ENCODE measurements at regions not wholly inside any gene's neighbourhood (a gene's known extent, or its start where the extent isn't known, plus 50 kb on each side); places are given as distances from the start of the nearest gene placed in this dataset.

GRCh38 chr6:51398793-51399192 is 580.1 kb downstream of the TFAP2B start:
- Mint-ChIP-seq H3K9me3 (no peaks in the 10 kb centered on the region), H3K27me3 (ENCODE audit: low read depth) (no peaks in the 10 kb centered on the region), H3K4me3 (no peak overlapping the region), H3K36me3 (ENCODE audit: low read depth) (no peaks in the 10 kb centered on the region), H3K4me1 (ENCODE audit: low read depth) (no peaks in the 10 kb centered on the region), H3K27ac (no peak overlapping the region)
- no peak for DNase-seq (ENCODE audit: low spot score)

GRCh38 chr6:51410453-51410852 is 591.8 kb downstream of the TFAP2B start:
- peaks cover 7% of the 10 kb centered on the region for H3K9me3 Mint-ChIP-seq
- no peak for DNase-seq (ENCODE audit: low spot score)
- H3K27me3 Mint-ChIP-seq (ENCODE audit: low read depth) = no peaks in the 10 kb centered on the region
- H3K4me3 Mint-ChIP-seq = no peak overlapping the region
- H3K36me3 Mint-ChIP-seq (ENCODE audit: low read depth) = no peaks in the 10 kb centered on the region
- no peak overlapping the region for H3K27ac Mint-ChIP-seq
- H3K4me1 Mint-ChIP-seq (ENCODE audit: low read depth) = no peaks in the 10 kb centered on the region

DNA sequence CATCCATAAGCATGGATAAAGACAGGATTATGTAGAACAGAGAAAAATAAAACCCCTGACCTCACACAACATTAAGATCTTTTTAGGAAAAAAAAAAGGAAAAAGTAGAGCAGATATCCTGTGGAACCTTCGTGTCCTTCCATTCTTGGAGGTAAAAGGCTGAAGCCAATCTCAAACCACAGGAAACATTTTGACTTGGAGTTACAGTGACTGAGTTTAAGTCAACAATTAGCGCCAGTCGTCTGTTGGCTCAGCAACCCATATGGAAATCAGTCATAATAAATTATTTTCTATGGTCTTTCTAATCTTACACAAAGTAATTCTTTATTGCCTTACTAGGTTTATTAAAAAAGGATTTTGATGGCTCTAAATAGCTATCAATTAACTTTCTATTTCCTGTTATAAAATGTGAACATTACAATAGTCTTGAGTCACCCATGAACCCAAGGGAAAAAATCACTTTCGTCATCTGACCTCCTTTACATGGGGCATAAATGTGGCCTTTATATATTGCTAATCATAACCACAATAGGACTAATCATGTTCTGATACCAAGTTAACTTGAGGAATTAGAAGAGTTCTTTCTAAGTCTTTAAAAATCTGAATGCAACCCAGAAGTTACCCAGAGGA is 592.9 kb downstream of the TFAP2B start:
- Mint-ChIP-seq H3K27me3 (ENCODE audit: low read depth) (no peaks in the 10 kb centered on the region), H3K36me3 (ENCODE audit: low read depth) (no peaks in the 10 kb centered on the region), H3K9me3 (peaks cover 4% of the 10 kb centered on the region), H3K27ac (no peak overlapping the region), H3K4me1 (ENCODE audit: low read depth) (no peaks in the 10 kb centered on the region), H3K4me3 (no peak overlapping the region)
- DNase-seq (ENCODE audit: low spot score) = no peak

- Mint-ChIP-seq H3K9me3 (peaks cover 4% of the 10 kb centered on the region), H3K4me1 (ENCODE audit: low read depth) (no peaks in the 10 kb centered on the region), H3K27ac (no peak overlapping the region), H3K4me3 (no peak overlapping the region), H3K36me3 (ENCODE audit: low read depth) (no peaks in the 10 kb centered on the region), H3K27me3 (ENCODE audit: low read depth) (no peaks in the 10 kb centered on the region)
- no peak for DNase-seq (ENCODE audit: low spot score)
These were observed 595.7 kb downstream of the TFAP2B start for GRCh38 chr6:51414361-51414760.

- Mint-ChIP-seq H3K27me3 (ENCODE audit: low read depth) (no peaks in the 10 kb centered on the region), H3K9me3 (peaks cover 4% of the 10 kb centered on the region), H3K36me3 (ENCODE audit: low read depth) (no peaks in the 10 kb centered on the region), H3K27ac (no peak overlapping the region), H3K4me1 (ENCODE audit: low read depth) (no peaks in the 10 kb centered on the region), H3K4me3 (no peak overlapping the region)
- no peak for DNase-seq (ENCODE audit: low spot score)
These were observed 596.8 kb downstream of the TFAP2B start for GRCh38 chr6:51415501-51415900.

DNA sequence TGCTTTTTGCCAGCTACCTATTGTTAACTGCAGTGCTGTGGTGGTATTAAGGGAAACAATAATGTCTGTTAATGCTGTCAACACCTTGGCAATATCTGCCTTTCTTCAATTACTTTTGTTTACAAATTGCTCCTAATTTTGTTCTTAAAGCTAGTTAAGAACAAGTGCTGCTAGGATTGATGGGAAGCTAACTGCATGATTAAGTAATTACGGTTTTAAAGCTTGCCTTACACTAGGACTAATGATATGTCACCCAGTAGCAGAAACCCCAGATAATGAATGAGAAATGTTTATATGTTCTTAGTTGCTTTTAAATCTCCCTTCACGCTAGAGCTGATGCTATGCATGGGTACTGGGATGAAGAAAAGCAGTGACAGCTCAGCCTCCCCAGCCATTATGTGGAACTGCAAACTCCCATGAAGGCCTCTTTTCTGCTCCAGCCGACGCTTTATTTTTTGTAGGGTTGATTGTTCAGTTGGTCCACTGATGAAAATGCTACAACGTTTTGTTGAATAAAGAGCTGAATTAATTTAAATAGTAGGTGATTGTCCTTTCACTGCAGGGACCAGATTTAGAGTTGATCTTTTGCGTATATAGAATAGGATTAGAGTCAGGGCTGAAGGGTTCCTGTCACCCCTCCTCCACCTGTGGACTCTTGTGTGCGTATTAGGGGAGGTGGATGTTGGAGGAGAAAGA is 610.5 kb downstream of the TFAP2B start:
- no peak overlapping the region for H3K4me3 Mint-ChIP-seq
- H3K4me1 Mint-ChIP-seq (ENCODE audit: low read depth) = no peaks in the 10 kb centered on the region
- H3K27me3 Mint-ChIP-seq (ENCODE audit: low read depth) = no peaks in the 10 kb centered on the region
- no peak for DNase-seq (ENCODE audit: low spot score)
- peaks cover 3% of the 10 kb centered on the region for H3K9me3 Mint-ChIP-seq
- no peaks in the 10 kb centered on the region for H3K36me3 Mint-ChIP-seq (ENCODE audit: low read depth)
- H3K27ac Mint-ChIP-seq = no peak overlapping the region

DNA sequence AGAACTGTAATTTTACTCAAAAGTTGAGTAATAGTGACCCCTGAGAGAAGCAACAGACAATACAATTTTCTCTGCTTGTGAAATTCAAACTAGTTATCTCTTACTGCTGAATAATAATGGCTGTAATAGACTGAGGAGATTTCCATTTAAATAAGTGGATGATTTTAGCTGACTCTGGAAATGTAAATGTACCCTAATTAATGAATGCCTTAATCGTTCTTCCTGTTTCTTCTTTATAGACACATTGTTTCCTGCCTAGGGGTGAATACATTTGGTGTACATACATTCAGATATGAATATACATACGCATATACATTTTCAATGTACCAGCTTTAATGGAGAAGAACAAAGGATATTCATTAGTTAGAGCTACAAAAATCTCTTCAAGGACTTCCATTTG is 611.9 kb downstream of the TFAP2B start:
- Mint-ChIP-seq H3K4me1 (ENCODE audit: low read depth) (no peaks in the 10 kb centered on the region), H3K9me3 (peaks cover 3% of the 10 kb centered on the region), H3K4me3 (no peak overlapping the region), H3K27me3 (ENCODE audit: low read depth) (no peaks in the 10 kb centered on the region), H3K36me3 (ENCODE audit: low read depth) (no peaks in the 10 kb centered on the region), H3K27ac (no peak overlapping the region)
- DNase-seq (ENCODE audit: low spot score) = no peak

- Mint-ChIP-seq H3K4me3 (no peak overlapping the region), H3K9me3 (peaks cover 3% of the 10 kb centered on the region), H3K27me3 (ENCODE audit: low read depth) (no peaks in the 10 kb centered on the region), H3K27ac (no peak overlapping the region), H3K4me1 (ENCODE audit: low read depth) (no peaks in the 10 kb centered on the region), H3K36me3 (ENCODE audit: low read depth) (no peaks in the 10 kb centered on the region)
- DNase-seq (ENCODE audit: low spot score) = no peak
These were observed 613.8 kb downstream of the TFAP2B start for GRCh38 chr6:51432481-51432880.

GRCh38 chr6:51450248-51450957 is 631.7 kb downstream of the TFAP2B start:
- Mint-ChIP-seq H3K9me3 (no peaks in the 10 kb centered on the region), H3K27ac (no peak overlapping the region), H3K4me1 (ENCODE audit: low read depth) (no peaks in the 10 kb centered on the region), H3K4me3 (no peak overlapping the region), H3K27me3 (ENCODE audit: low read depth) (no peaks in the 10 kb centered on the region), H3K36me3 (ENCODE audit: low read depth) (no peaks in the 10 kb centered on the region)
- no peak for DNase-seq (ENCODE audit: low spot score)

- Mint-ChIP-seq H3K9me3 (no peaks in the 10 kb centered on the region), H3K27me3 (ENCODE audit: low read depth) (no peaks in the 10 kb centered on the region), H3K4me3 (no peak overlapping the region), H3K36me3 (ENCODE audit: low read depth) (no peaks in the 10 kb centered on the region), H3K4me1 (ENCODE audit: low read depth) (no peaks in the 10 kb centered on the region), H3K27ac (no peak overlapping the region)
- no peak for DNase-seq (ENCODE audit: low spot score)
These were observed 632.3 kb downstream of the TFAP2B start for GRCh38 chr6:51450958-51451357.

DNA sequence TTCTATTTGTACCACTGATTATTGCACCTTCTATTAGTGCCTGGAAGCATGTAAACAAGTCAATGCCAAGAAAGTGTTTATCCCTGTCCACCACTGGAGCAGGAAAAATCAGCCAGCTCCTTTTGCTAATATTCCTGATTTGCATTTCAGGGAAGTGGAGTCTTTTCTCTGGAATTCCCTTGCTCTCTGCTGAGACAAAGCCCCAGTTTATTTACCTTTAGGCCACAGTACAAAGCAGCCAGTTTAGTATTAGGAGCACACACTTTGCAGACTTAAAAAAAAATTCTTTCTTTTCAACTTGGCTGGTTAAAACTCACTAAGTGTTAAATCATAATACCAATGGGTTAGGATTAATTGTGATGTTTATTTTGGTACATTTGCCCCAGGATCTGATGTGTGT is 631.1 kb downstream of the PKHD1 start:
- no peaks in the 10 kb centered on the region for H3K27me3 Mint-ChIP-seq (ENCODE audit: low read depth)
- H3K36me3 Mint-ChIP-seq (ENCODE audit: low read depth) = no peaks in the 10 kb centered on the region
- no peak overlapping the region for H3K4me3 Mint-ChIP-seq
- H3K27ac Mint-ChIP-seq = no peak overlapping the region
- DNase-seq (ENCODE audit: low spot score) = no peak
- no peaks in the 10 kb centered on the region for H3K4me1 Mint-ChIP-seq (ENCODE audit: low read depth)
- H3K9me3 Mint-ChIP-seq = no peaks in the 10 kb centered on the region

GRCh38 chr6:51459958-51460357 is 627.5 kb downstream of the PKHD1 start:
- Mint-ChIP-seq H3K4me1 (ENCODE audit: low read depth) (no peaks in the 10 kb centered on the region), H3K9me3 (no peaks in the 10 kb centered on the region), H3K4me3 (no peak overlapping the region), H3K27ac (no peak overlapping the region), H3K27me3 (ENCODE audit: low read depth) (no peaks in the 10 kb centered on the region), H3K36me3 (ENCODE audit: low read depth) (no peaks in the 10 kb centered on the region)
- DNase-seq (ENCODE audit: low spot score) = no peak

DNA sequence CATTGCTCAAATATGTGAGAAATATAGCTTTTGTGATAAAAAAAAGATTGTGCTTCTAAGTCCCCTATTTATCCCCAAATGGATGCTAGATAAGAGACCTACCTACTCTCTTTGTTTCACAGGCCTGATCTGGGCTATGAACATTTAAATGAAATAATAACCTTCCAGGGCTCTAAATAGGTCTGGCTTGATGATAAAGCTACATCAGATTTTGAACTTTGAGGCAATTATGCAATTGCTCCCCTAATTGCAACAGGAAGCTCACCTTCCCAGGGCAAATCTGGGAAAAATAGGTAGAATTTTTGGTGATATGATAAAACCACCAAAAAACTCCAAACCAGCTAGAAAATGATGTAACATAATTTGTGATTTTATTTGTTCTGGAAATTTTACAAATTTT is 624.5 kb downstream of the PKHD1 start:
- Mint-ChIP-seq H3K27me3 (ENCODE audit: low read depth) (no peaks in the 10 kb centered on the region), H3K4me1 (ENCODE audit: low read depth) (no peaks in the 10 kb centered on the region), H3K4me3 (no peak overlapping the region)

GRCh38 chr6:51463321-51463720 is 624.1 kb downstream of the PKHD1 start:
- Mint-ChIP-seq H3K27me3 (ENCODE audit: low read depth) (no peaks in the 10 kb centered on the region), H3K9me3 (no peaks in the 10 kb centered on the region)
- no peak for DNase-seq (ENCODE audit: low spot score)

More for the DNA sequence above, 624.5 kb downstream of the PKHD1 start:
- Mint-ChIP-seq H3K36me3 (ENCODE audit: low read depth) (no peaks in the 10 kb centered on the region), H3K27ac (no peak overlapping the region), H3K9me3 (no peaks in the 10 kb centered on the region)
- DNase-seq (ENCODE audit: low spot score) = no peak

More at GRCh38 chr6:51463321-51463720, 624.1 kb downstream of the PKHD1 start:
- Mint-ChIP-seq H3K27ac (no peak overlapping the region), H3K4me3 (no peak overlapping the region), H3K4me1 (ENCODE audit: low read depth) (no peaks in the 10 kb centered on the region), H3K36me3 (ENCODE audit: low read depth) (no peaks in the 10 kb centered on the region)

All from T-helper 2 cell treated with Interferon-gamma antibody and Interleukin-4, amounts not matched to agents 5 μg/mL and 100 μg/mL, for 36 hours (primary cell).